HG02798 (cell line): ENCODE measurements at regions not wholly inside any gene's neighbourhood (a gene's known extent, or its start where the extent isn't known, plus 50 kb on each side); places are given as distances from the start of the nearest gene placed in this dataset.

Source experiments
- ATAC-seq: cut with Tn5 transposase; IDR thresholded peaks from one replicate; pipeline ENCODE4 v1.9.1; 2021; ENCODE audit warnings: mild to moderate bottlenecking; ENCODE audit not compliant: unreplicated experiment, poor library complexity

DNA sequence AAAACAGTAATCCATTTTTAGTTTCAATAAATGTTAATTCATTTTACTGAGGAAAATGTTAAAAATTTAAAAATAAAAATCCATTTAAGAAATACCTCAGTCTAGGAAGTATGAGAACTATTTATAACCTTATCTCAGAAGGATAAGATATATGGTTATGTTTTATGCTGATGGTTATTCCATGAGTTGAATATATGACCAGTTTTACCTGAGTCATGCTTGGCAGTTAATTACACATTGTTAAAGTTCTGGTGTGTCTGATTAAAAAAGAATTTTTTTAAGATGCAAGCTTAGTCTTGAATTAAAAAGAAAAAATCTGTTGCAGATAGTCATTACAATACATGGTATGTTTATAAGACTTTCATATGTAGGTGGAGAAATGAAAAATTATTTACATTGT, 191.7 kb downstream of the ARL4A start:
- ATAC-seq, result no peak

GRCh38 chr7:12881712-12882111, 194.3 kb downstream of the ARL4A start:
- ATAC-seq, result no peak

DNA sequence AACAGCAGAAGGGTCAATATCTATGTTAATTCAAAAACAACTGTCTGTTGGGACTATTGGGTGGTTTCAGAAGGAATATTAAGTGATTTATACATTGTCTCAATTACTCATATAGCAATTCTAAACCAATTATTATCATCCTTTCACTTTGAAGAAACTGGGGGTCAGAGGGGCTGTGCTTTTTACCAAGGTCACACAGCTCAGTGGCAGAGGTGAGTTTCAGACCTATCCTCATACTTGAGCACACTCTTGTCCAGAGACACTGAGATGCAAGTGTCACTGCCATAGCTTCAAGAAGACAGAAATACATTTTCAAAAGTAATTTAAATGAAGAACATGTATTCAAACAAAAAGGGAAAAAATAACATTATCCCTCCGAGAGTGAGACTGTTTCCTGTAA, 195.3 kb downstream of the ARL4A start:
- no peak for ATAC-seq

GRCh38 chr7:12884033-12884432, 196.6 kb downstream of the ARL4A start:
- ATAC-seq, result no peak

DNA sequence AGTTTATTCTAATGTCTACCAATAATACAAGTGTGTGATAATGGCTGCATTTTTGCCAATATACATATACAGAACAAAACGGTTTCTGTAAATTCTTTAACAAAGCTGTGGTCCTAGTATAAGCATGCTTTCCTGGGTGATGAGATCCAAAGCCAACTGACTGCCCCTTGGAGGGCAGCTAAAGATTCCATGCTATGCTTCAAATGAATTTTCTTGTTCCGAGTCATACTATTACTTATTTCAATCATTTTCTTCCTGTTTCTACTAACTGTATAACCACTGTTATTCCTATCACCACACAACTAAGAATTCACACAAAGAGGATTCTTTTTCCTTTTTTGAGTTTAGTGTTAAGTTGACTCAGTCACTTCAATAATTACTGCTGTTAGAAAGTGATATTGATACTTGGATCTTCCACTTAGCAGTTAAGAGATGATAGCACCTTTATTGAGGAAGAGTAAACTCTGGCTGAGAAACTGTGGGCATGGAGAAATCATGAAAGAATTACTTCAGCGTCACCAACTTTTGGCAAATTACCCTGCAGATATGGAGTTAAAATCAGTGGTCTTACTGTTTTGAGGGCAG, 197.5 kb downstream of the ARL4A start:
- ATAC-seq, result no peak

DNA sequence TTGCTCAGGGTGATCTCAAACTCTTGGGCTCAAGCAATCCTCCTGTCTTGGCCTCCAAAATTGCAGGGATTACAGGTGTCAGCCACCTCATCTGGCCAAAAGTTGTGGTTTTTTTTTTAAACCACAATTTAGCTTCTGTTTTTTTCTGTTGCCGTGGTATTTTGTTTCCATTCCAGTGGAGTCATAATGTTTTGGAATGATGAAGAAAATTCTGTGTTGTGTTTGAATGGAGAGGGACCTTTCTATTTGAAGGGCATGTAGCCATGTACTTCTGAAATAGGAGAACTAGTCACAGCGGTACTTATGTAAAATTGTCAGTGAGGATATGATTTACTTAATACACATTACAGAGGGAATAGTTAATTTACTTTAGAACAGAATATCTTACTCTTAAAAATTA, 201.3 kb downstream of the ARL4A start:
- no peak for ATAC-seq

DNA sequence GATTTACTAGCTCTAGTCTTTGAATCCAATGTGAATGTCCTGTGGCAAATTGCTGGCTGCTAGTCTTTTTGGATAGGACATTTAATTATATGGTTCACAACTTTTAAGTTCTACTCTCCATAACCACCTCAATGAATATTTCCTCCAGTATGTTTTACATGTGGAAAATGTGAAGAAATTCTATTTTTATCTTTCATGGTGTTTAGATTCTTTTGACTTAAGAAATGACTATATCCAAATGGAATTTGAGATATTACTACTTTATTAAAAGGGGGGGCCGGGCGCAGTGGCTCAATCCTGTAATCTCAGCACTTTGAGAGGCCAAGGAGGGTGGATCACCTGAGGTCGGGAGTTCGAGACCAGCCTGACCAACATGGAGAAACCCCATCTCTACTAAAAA, 202.0 kb downstream of the ARL4A start:
- ATAC-seq, result no peak

- no peak for ATAC-seq
Measured at GRCh38 chr7:12890586-12890985, 203.2 kb downstream of the ARL4A start.

DNA sequence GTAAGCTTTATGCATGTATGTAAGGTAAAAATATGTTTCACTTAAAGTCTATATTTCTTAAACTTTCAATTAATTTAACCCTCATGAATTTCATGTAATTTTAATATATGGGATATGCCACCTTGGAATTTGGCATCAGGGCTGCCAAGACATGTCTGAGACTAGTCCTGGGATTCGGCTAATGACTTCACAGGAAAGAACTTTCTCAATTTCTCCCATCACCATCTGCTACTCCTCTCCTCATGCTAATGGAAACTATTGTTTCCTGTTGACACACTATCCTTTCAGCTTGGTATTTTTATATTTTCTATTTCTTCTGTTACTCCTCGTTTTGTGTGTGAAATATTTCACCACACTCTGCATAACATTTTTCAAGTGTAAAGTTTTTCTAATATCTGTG, 205.9 kb downstream of the ARL4A start:
- no peak for ATAC-seq

DNA sequence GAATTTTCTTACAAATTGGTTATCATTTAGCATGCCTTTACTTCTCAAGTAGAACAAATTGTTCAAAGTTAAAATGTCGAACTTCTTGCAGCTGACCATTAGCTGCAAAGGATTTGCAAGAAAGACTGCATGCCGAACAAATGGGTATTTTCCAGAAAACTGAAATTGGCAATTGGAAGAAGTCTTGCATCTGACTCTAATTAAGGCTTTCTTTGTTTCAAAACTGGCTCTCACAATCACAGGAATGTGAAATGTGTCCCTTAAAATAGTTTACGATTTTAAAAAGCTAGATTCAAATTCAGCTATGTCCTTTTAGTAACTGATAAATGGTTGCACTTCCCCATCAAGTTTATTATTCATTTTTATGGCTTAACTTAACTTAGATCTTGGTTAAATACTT, 207.9 kb downstream of the ARL4A start:
- ATAC-seq, result no peak

DNA sequence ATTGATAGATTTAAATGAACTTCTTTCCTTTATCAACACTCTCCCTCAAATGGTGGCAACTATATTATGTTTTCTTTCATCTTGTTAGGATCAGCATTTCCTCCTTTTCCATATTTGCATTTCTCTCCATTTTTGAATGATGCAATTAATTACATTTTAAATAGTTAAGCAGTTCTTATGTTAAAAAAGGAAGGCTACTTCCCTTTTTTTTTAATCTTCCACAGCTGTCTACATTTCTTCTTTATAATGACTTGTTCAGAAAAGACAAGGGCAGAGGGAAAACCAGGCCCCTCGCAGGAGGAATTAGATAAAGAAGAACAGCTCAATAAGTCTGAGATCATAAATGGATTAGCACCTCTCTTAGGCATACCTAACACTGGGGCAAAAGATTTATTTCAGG, 208.9 kb downstream of the ARL4A start:
- no peak for ATAC-seq

DNA sequence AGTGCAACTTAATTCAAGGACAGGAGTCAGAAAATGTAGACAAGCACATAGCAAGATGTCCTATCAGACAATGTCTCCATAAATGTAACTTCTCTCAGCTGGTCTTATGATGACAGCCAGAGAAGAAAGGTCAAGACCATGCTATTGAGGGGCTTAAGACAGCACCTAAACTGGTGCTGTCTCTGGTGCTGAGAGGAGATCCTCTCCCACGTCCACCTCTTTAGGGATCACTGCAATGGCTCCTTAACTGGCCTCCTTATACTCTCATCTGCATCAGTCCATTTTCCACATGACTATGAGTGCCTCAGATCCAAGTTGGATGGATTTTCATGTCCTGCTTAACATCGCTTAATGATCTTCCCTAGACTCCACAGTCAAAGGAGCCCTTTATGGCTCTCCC, 210.6 kb downstream of the ARL4A start:
- no peak for ATAC-seq

DNA sequence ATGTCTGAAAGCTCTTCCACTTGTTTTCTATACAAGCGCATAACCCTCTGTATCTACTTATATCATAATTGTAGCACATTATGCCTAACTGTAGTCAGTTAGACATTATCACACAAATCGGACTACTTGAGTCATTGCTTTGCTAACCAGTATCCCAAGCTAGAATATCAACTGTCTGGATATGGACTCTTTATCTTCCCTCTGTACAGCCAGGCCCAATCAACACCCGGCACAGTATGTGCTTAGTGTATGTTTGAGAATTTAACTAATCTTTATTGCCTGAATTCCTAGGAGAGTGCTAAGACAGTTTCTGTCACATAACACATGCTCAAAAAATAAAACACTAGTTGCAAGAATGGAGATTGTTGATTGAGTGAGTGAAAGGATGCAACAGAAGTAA, 211.2 kb downstream of the ARL4A start:
- no peak for ATAC-seq

DNA sequence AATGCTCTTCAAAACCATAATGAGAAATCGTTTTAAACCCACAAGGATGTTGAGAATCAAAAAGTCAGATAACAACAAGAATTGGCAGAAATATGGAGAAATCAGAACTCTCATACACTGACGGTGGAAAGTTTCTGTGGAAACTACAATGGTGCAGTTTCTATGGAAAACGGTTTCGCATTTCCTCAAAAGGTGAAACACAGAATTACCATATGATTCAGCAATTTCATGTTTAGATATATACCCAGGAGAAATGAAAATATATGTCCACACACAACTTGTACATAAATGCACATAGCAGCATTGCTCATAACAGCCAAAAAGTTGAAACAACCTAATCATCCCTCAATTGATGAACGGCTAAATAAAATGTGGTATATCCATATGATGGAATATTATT, 218.2 kb downstream of the ARL4A start:
- ATAC-seq, result no peak

GRCh38 chr7:12907774-12908173, 220.3 kb downstream of the ARL4A start:
- ATAC-seq, result no peak

GRCh38 chr7:12909483-12909882, 222.1 kb downstream of the ARL4A start:
- no peak for ATAC-seq

DNA sequence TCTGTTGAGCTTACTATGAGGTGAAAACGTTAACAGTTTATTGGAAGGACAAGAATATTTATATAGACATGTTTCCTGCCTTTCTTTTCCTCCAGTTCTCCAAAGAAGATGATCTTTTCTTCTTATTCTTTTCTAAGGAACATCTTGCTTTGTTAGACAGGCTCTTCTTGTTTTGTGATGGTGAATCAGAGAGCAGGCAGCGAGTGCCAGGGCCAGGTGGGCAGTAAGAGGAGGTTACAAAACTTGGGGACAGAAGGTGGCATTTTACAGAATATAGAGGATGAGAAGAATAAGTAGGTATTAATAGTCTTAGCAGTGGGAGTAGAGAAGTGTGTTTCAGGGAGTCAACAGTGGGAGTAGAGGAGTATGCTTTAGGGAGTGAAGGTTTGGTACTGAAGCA, 223.6 kb downstream of the ARL4A start:
- no peak for ATAC-seq

GRCh38 chr7:12913002-12913401, 225.6 kb downstream of the ARL4A start:
- no peak for ATAC-seq

- ATAC-seq, result no peak
Measured at GRCh38 chr7:12917801-12918200, 230.4 kb downstream of the ARL4A start.

DNA sequence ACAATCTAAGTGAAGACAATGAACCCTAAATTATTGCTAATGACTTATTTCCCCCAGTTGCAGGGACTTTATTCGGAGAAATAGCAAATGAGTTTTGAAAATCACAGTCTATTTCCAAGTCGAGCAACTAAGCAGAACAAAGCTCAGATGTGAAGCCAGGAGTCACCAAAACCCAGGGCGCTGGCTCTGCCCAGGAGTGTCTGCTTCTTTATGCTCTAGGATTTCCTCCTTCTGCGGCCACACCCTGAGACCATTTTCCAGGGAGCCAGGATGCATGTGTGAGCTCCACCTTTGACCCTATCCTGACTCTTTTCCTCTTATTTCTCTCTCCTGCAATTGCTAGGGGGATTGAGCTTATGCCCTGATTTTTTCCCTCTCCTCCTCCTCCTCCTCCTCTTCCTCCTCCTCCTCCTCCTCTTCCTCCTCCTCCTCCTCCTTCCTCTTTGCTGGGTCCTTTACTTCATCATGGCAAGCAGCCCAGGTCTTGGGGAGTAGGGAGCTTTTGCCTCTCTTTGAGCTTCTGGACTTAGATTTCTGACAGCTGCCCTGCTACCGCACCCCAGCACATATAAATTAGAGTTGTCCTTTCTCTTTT, 234.4 kb downstream of the ARL4A start:
- ATAC-seq, result no peak

DNA sequence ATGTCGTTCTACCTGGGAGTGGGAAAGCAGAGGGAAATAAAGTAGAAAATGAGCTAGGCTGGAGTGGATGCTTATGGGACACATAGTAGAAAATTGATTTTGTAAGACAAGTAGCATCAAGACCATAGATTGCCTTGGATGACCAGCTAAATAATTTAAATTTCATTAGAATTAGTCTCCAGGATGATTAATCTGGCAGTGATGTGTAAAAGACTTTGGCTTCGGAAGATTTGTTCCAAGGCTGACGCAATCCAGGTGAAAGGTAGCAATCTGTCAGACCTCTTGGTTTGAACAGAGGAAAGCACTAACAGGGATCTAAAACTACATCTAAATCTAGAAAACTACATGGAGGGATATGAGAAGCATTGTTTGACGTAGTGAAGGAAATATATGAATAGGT, 236.5 kb downstream of the ARL4A start:
- no peak for ATAC-seq

GRCh38 chr7:12926206-12926605, 238.8 kb downstream of the ARL4A start:
- no peak for ATAC-seq
